SW 1271 (cell line): ENCODE measurements at regions not wholly inside any gene's neighbourhood (a gene's known extent, or its start where the extent isn't known, plus 50 kb on each side); places are given as distances from the start of the nearest gene placed in this dataset.
"Not testable (repeated sequence)": the region's sequence is repeated elsewhere in the genome, so short reads cannot be mapped to it uniquely, and the experiment has no call there.

Experiments used
- DNase-seq, 2 experiments: peaks; one replicate each; lab custom pipeline; 2025; lab: John Stamatoyannopoulos, UW

GRCh38 chr7:155377838-155378579, 79.9 kb upstream of the EN2 start:
- no peak for DNase-seq

DNA sequence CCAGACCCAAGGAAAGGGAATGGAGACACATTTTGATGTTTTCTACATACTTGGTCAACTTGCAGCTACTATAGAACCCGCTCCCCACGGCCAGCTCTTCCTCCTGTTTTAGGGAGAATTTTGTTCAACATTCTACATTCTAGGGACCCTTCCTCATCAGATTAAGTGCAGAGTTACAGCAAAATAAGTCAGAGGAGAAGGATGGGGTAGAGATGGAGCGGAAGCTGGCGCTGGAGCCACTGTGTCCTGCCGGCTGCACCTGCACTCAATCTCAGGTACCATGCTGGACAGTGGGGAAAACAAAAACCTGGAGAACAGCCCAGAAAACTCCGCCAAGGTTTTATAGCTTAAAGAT, 79.4 kb upstream of the EN2 start:
- no peak for DNase-seq

DNA sequence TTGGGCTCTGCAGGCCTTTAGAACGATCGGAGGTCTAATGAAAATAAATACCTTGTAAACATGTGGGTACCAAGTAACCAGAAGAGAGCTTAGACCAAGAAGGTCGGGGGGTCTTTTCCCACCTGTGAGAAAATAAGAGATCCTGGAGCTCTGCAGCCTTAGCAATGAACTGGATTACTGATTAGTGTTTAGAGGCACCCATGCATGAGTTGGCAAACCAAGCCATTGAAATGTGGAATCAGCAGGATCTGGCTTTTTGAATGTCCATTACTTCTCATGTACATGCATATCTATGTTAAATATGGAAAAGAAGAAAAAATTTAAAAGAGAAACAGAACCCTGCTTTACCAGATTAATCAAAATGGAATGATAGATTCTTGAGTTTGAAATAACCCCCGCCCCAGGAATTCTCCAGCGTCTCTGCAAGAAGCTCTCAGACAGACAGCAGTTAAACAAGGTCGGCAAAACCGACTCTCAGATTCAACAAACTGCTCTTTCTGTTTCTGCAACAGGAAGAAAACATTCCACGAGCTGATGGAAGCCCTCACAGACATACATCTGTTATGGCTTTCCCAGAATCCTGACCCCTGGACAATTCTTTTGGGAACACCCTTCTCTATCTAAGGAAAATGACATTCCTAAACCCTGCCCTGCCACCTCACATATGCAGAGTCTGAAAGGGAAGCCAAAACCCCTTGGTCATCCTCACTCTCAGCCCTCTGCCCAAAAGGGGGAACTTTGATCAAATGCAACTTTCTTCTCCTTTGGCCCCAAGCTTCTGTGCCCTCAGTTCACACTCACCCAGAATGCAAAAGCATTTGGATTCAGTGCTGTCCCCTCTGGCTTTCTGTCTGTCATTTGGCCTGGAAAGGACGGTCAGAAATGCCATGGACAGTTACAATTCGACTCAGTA, 78.7 kb upstream of the EN2 start:
- DNase-seq: no peak

- DNase-seq: peak; percentile 18 to 48
Observed at GRCh38 chr7:155380221-155380861, 77.6 kb upstream of the EN2 start.

- no peak for DNase-seq
Observed at GRCh38 chr7:155380976-155381851, 76.7 kb upstream of the EN2 start.

- DNase-seq: no peak
Observed at GRCh38 chr7:155381852-155382801, 75.8 kb upstream of the EN2 start.

GRCh38 chr7:155382802-155383171, 75.1 kb upstream of the EN2 start:
- no peak for DNase-seq

DNA sequence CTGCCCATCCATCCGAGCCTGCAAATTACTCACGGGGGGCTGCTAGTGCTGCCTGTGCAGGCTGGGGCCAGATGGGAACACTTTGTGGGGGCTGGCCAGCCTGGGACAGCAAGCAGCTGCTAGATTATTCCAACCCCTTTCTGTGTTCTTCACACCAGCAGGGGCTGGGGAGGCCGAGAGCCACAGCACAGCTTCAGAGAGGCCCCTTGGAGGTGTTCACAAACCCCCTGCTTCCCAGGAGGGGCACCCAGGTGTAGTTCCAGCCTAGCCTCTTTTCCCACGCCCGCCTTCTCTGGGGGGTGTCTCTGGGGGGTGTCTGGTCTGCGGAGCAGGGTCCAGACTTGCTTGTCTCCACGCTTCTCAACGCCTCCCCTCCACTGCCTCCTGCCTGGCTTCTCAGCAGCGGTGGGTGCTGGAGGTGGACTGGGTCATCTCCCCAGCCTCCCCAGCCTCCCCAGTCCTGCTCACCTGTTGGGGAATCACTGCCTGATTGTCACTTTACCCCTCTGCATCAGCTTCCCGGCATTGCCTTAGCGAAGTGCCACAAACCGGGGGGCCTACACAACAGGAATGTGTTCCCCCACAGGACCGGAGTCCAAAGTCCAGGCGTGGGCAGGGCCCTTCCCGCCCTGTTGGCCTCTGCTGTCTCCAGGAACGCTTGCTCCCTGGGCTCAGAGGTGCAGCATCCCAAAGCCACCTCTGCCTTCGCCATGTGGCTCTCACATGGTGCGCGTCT, 74.0 kb upstream of the EN2 start:
- DNase-seq: no peak

- DNase-seq: no peak
Observed at GRCh38 chr7:155384751-155385150, 73.2 kb upstream of the EN2 start.

DNA sequence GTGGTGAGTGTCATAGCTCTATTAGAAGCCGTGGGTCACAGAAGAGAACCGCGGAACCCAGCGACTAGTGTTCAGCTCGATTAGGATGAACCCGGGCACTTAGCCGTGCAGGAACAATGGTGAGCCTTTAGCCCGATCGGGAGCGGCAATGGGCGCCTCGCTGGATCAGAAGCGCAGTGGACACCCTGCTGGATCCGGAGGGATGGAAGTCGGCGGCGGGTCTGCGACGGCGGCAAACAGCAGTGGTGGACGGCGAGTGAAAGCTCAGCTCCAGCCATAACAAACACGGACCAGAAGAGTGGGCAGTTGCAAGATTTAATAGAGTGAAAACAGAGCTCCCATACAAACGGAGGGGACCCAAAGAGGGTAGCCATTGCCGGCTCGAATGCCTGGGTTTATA, 72.7 kb upstream of the EN2 start:
- not testable (repeated sequence) for DNase-seq

- no peak for DNase-seq
Observed at GRCh38 chr7:155386608-155387007, 71.3 kb upstream of the EN2 start.

- DNase-seq: no peak
Observed at GRCh38 chr7:155387066-155387620, 70.8 kb upstream of the EN2 start.

DNA sequence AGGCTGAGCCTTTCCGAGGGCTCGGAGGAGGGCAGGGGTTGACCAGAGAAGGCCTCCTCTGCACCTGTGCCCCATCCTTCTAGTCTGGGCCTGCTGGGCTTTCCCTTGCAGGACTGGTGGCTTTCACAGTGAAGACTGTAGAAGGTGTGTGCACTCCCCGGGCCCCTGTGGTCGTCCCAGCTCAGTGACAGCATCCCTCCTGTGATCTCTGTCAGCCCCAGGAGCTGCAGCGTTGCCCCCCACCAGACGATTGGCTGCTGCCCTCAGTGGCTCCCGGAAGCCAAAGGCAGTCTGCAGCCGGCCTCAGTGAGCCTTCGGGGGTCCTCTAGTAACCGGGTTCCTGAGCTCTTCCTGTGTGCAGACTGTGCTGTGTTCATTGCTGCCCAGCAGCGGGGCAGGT, 69.4 kb upstream of the EN2 start:
- DNase-seq: no peak

GRCh38 chr7:155391414-155391813, 66.5 kb upstream of the EN2 start:
- no peak for DNase-seq

- DNase-seq: peak in 1 of 2 experiments; percentile 16
Observed at GRCh38 chr7:155392726-155393570, 65.0 kb upstream of the EN2 start.

DNA sequence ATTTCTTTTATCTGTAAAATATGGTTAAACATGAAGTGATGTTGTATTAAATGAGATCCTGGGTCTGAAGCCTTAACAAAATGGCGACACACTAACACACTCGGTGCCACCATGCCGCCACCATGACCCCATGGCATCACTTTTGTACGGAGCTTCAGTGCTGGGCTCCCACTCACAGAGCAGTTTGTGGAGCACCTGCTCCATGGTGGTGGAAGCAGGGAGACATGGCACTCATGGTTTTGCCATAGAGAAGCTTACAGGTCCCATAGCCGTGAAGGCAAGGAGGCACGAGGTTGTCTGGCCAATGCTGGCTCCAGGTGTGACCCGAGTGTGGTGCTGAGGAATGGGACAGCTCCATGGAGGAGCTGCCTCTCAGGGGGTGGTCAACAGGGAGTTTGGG, 63.5 kb upstream of the EN2 start:
- DNase-seq: no peak

DNA sequence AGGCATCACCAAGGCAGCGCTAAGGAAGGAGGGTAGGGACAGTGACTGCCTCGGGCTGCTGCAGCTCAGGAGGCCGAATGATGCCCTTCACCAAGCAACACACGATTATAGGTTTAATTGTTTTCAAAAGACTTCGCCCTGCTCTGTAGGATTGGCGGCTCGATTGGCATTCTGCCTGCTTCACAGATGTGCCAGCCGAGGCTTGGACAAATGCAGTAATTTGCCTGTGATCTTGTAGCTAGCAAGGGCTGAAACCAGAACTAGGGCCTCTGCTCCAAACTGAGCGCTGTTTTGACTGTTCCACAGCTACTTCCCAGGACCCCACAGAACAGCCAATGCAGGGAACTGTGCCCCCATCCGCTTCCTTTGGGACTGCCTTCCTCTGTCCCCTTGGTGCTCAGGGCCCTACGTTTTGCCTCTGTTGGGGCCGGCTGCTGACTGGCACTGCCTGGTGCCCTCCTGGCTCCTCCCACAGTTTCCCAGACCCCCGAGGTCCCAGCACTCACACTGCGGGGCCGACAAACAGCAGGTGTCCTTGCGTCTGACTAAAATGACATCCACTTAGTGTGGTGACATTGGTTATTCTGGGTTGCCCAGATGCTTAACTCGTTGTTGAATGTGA, 62.6 kb upstream of the EN2 start:
- no peak for DNase-seq

GRCh38 chr7:155396661-155397060, 61.3 kb upstream of the EN2 start:
- no peak for DNase-seq
